Activated naive CD8-positive, alpha-beta T cell treated with anti-CD3 and anti-CD28 coated beads, Interleukin-2, amount 50 U/mL, for 24 hours (primary cell): ENCODE measurements at regions not wholly inside any gene's neighbourhood (a gene's known extent, or its start where the extent isn't known, plus 50 kb on each side); places are given as distances from the start of the nearest gene placed in this dataset.

Experiments used
- ATAC-seq: fragments of 150-1000 bp; cut with Tn5 transposase; one replicate; pipeline ENCODE4 v1.10.0; 2021
- DNase-seq: peaks from one replicate; pipeline ENCODE4 v3.0.0; 2021
- H3K27ac Mint-ChIP-seq: one replicate; pipeline ENCODE4 v1.8.0; 2021; ENCODE audit warnings: mild to moderate bottlenecking, mixed read lengths
- H3K27me3 Mint-ChIP-seq: one replicate; pipeline ENCODE4 v1.8.0; 2021; ENCODE audit warnings: mixed read lengths
- H3K36me3 Mint-ChIP-seq: one replicate; pipeline ENCODE4 v1.8.0; 2021; ENCODE audit warnings: low read depth, mixed read lengths
- H3K4me1 Mint-ChIP-seq: one replicate; pipeline ENCODE4 v1.8.0; 2021; ENCODE audit warnings: mixed read lengths
- H3K4me3 Mint-ChIP-seq: one replicate; pipeline ENCODE4 v1.8.0; 2021; ENCODE audit warnings: mild to moderate bottlenecking, moderate library complexity, mixed read lengths
- H3K9me3 Mint-ChIP-seq: one replicate; pipeline ENCODE4 v1.8.0; 2021; ENCODE audit warnings: mixed read lengths

GRCh38 chr20:11777387-11778205 lies 140.1 kb upstream of the BTBD3 start:
- Mint-ChIP-seq H3K27me3 (peaks cover 2% of the 10 kb centered on the region), H3K27ac (no peak overlapping the region), H3K4me1 (no peaks in the 10 kb centered on the region), H3K4me3 (no peak overlapping the region), H3K36me3 (no peaks in the 10 kb centered on the region), H3K9me3 (peaks cover 10% of the 10 kb centered on the region)
- ATAC-seq: no peak
- no peak for DNase-seq

DNA sequence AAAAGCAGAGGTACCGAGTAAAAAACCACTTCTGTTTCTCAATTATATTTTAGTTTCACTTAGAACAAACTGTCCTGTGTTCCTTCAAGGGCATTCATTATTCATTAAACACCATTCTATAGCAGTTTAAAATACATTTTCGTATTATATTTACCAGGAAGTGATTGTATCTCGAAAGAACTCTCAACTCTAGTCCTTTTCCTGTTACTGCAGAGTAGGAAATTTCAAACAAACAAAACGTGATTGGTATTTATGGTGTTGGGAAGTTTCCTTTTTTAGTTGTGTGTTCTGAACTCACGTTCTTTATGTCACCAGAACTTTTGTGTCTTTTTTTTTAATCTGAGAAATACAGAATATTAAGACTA lies 139.5 kb upstream of the BTBD3 start:
- Mint-ChIP-seq H3K27ac (no peak overlapping the region), H3K27me3 (peaks cover 2% of the 10 kb centered on the region), H3K4me1 (no peaks in the 10 kb centered on the region), H3K9me3 (peaks cover 8% of the 10 kb centered on the region), H3K4me3 (no peak overlapping the region), H3K36me3 (no peaks in the 10 kb centered on the region)
- no peak for ATAC-seq
- DNase-seq: no peak

DNA sequence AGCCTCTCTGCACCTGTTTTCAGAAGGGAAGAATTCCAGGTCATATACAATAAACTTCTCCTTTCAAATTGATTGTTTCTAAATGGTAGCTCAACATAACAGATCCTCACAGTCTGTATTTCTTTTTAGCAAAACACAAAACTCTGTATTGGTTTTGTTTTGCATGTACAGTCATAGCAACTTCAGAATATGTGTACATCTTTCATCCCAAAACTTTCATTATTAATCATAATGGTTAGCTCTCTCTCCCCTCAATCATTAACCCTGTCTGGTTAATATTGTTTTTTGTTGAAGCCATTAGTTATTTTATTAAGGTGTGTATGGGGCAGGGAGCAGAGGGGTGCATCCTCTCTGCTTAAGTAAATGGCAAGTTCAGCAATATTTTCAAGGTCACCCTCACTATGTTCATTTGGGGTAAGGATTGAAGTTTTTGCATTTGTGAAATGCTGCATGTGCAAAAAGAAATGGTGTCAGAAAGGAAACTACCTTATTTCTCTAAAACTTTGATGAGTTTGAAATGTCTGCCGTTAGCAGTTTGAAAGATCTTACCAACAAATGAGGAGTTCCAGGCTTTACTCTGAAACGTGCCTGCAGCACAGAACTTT lies 136.8 kb upstream of the BTBD3 start:
- Mint-ChIP-seq H3K4me3 (no peak overlapping the region), H3K9me3 (peaks cover 10% of the 10 kb centered on the region), H3K27me3 (peaks cover 2% of the 10 kb centered on the region), H3K27ac (no peak overlapping the region), H3K4me1 (no peaks in the 10 kb centered on the region), H3K36me3 (no peaks in the 10 kb centered on the region)
- DNase-seq (no peak), ATAC-seq (no peak)

DNA sequence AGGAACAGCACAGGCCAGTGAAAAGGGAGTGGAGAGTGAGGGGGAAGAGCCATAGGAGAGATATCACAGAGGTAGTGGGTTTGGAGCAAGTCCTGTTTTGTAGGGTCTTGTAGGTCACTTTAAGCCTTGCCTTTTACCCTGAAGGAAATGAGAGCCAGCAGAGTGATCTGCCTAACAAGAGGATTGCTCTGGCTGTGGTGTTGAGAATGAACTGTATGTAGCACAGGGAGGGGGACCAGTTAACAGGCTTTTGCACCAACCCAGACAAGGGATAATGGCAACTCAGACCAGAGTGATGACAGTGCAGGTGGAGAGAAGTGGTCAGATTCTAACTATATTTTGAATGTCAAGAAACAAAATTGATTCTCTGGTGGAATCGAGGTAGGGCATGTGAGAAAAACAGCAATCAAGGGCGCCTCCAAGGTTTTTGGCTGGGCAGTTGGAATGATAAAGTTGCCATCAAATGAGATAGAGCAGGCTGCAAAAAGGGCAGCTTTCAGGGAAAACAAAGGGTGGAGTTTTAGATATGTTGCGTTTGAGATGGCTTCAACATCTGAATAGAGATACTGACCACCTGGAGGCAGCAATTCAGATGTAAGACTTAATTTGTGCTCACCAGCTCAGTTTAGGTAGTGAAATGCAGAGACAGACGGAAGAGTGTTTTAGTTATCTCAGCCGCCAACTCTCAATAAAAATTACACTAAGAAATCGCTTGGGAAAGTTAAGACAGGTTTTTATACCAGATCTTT lies 134.4 kb upstream of the BTBD3 start:
- no peak overlapping the region for H3K27ac Mint-ChIP-seq
- no peak overlapping the region for H3K4me3 Mint-ChIP-seq
- no peaks in the 10 kb centered on the region for H3K36me3 Mint-ChIP-seq
- H3K4me1 Mint-ChIP-seq: no peaks in the 10 kb centered on the region
- ATAC-seq (no peak), DNase-seq (no peak)
- H3K27me3 Mint-ChIP-seq: peaks cover 2% of the 10 kb centered on the region
- H3K9me3 Mint-ChIP-seq: peaks cover 10% of the 10 kb centered on the region

- Mint-ChIP-seq H3K9me3 (peaks cover 5% of the 10 kb centered on the region), H3K4me3 (no peak overlapping the region), H3K36me3 (no peaks in the 10 kb centered on the region), H3K4me1 (no peaks in the 10 kb centered on the region), H3K27ac (no peak overlapping the region), H3K27me3 (no peaks in the 10 kb centered on the region)
- ATAC-seq: no peak
- no peak for DNase-seq
Observed at GRCh38 chr20:11785885-11786507, 131.7 kb upstream of the BTBD3 start.

GRCh38 chr20:11790046-11790445 lies 127.6 kb upstream of the BTBD3 start:
- Mint-ChIP-seq H3K27me3 (no peaks in the 10 kb centered on the region), H3K36me3 (no peaks in the 10 kb centered on the region), H3K4me1 (no peaks in the 10 kb centered on the region), H3K9me3 (no peaks in the 10 kb centered on the region), H3K4me3 (no peak overlapping the region), H3K27ac (no peak overlapping the region)
- no peak for ATAC-seq
- DNase-seq: no peak

DNA sequence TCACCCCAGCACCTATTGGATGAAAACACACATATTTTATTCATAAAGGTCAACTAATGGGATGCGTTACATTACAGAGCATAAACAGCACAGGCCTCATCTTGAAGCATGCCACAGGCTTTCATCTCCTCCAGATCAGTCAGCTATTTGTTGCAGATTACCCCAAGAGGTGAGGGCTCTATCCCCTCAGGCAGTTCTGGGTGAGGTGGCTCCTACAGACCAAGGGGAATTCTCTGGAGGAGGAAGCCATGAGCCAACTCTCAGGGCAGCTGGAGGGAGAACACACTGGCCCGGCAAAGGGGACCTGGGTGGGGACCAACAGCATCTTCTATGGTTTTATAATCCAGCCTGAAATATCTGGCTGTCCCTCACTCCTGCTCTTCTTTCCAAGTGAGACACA lies 126.4 kb upstream of the BTBD3 start:
- Mint-ChIP-seq H3K27me3 (no peaks in the 10 kb centered on the region), H3K4me1 (no peaks in the 10 kb centered on the region), H3K9me3 (peaks cover 6% of the 10 kb centered on the region), H3K27ac (no peak overlapping the region), H3K36me3 (no peaks in the 10 kb centered on the region), H3K4me3 (no peak overlapping the region)
- no peak for ATAC-seq
- DNase-seq: no peak

DNA sequence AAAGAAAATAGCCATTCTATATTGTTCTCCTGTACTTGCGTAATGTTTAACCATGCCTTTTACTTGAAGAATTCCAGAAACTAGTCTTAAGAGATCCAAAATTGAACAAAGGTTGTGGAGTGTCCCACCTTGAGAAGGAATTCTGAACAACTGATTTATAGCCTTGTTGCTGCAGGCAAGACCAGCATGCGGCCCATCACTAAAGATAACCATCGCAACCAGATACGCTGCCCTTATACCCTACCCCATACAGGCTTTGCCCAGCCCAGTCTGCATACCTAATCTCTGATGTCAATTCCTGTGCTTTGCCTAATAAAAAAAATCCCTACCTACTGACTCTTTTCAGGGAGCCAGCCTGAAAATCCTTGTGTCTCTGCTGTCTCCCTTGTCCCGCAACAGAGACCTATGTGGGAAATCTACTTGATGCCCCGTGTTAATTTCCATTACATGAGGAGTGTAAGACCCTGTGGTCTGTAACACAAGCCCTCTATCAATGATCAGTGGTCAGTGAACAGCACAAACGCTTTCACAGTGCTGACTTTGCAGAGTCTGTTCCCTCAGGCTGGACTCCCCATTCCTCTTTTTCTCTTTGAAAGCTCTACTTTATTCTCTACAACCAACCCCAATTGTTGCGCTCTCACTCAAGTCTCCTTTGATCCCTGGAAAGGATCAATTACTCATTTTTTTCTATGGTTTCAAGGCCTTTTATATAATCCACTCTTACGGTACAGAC lies 125.7 kb upstream of the BTBD3 start:
- Mint-ChIP-seq H3K27me3 (no peaks in the 10 kb centered on the region), H3K4me1 (no peaks in the 10 kb centered on the region), H3K9me3 (peaks cover 9% of the 10 kb centered on the region), H3K4me3 (no peak overlapping the region), H3K27ac (no peak overlapping the region), H3K36me3 (no peaks in the 10 kb centered on the region)
- DNase-seq: no peak
- ATAC-seq: no peak

DNA sequence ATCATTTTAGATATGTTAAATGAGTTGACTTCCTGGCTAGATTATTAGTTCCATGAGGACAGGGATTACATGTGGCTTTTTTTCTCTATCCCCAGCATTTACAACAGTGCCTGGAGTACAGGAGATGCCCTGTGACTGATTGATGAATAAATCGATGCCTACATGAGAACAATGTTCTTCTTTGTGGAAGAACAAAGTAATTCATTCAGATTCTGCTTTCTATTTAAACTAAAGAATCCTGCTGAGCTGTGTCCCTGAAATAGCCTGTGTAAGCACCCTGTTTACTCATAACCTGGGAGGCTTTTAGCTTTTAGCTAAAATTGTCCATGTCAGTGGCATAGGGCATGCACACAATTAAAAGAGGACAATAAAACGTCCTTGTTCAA lies 125.1 kb upstream of the BTBD3 start:
- H3K4me1 Mint-ChIP-seq: no peaks in the 10 kb centered on the region
- H3K36me3 Mint-ChIP-seq: no peaks in the 10 kb centered on the region
- DNase-seq (no peak), ATAC-seq (no peak)
- no peak overlapping the region for H3K4me3 Mint-ChIP-seq
- peaks cover 9% of the 10 kb centered on the region for H3K9me3 Mint-ChIP-seq
- no peaks in the 10 kb centered on the region for H3K27me3 Mint-ChIP-seq
- H3K27ac Mint-ChIP-seq: no peak overlapping the region

GRCh38 chr20:11794525-11794924 lies 123.2 kb upstream of the BTBD3 start:
- Mint-ChIP-seq H3K4me3 (no peak overlapping the region), H3K9me3 (peaks cover 9% of the 10 kb centered on the region), H3K36me3 (no peaks in the 10 kb centered on the region), H3K27ac (no peak overlapping the region), H3K27me3 (no peaks in the 10 kb centered on the region), H3K4me1 (no peaks in the 10 kb centered on the region)
- no peak for ATAC-seq
- no peak for DNase-seq

DNA sequence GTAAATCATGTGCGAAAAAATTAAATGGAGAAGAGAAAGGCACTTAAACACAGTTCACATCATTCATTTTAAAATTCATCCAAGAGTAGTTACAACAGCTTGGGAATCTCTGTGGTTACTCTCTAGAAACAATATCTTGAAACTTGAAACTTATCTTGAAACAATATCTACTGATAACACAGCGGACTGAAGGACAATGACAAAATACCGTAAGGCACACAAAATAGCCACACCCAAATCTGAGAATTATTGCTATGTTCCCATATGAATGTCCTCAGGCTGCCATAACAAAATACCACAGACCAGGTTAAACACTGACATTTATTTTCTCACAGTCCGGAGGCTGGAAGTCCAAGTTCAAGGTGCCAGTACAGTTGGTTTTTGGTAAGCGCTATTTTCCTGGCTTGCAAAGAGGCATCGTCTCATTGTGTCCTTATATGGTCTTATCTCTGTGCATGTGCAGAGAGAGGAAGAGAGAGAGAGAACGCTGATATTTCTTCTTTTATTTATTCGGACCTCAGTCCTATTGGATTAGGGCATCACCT lies 122.5 kb upstream of the BTBD3 start:
- Mint-ChIP-seq H3K27me3 (no peaks in the 10 kb centered on the region), H3K4me3 (no peak overlapping the region), H3K27ac (no peak overlapping the region), H3K36me3 (no peaks in the 10 kb centered on the region), H3K9me3 (peaks cover 9% of the 10 kb centered on the region), H3K4me1 (no peaks in the 10 kb centered on the region)
- DNase-seq (no peak), ATAC-seq (no peak)

- no peaks in the 10 kb centered on the region for H3K27me3 Mint-ChIP-seq
- no peak for DNase-seq
- peaks cover 9% of the 10 kb centered on the region for H3K9me3 Mint-ChIP-seq
- no peak overlapping the region for H3K27ac Mint-ChIP-seq
- H3K36me3 Mint-ChIP-seq: no peaks in the 10 kb centered on the region
- H3K4me1 Mint-ChIP-seq: no peaks in the 10 kb centered on the region
- ATAC-seq: no peak
- no peak overlapping the region for H3K4me3 Mint-ChIP-seq
Observed at GRCh38 chr20:11796026-11796425, 121.7 kb upstream of the BTBD3 start.

- Mint-ChIP-seq H3K27me3 (no peaks in the 10 kb centered on the region), H3K4me1 (no peaks in the 10 kb centered on the region), H3K9me3 (peaks cover 9% of the 10 kb centered on the region), H3K36me3 (no peaks in the 10 kb centered on the region), H3K4me3 (no peak overlapping the region), H3K27ac (no peak overlapping the region)
- no peak for ATAC-seq
- no peak for DNase-seq
Observed at GRCh38 chr20:11797156-11797555, 120.5 kb upstream of the BTBD3 start.

- H3K4me3 Mint-ChIP-seq: no peak overlapping the region
- peaks cover 9% of the 10 kb centered on the region for H3K9me3 Mint-ChIP-seq
- H3K4me1 Mint-ChIP-seq: no peaks in the 10 kb centered on the region
- DNase-seq: no peak
- no peaks in the 10 kb centered on the region for H3K27me3 Mint-ChIP-seq
- H3K36me3 Mint-ChIP-seq: no peaks in the 10 kb centered on the region
- ATAC-seq: no peak
- H3K27ac Mint-ChIP-seq: no peak overlapping the region
Observed at GRCh38 chr20:11799281-11799684, 118.4 kb upstream of the BTBD3 start.
